Keratinocyte (primary cell): ENCODE measurements at regions not wholly inside any gene's neighbourhood (a gene's known extent, or its start where the extent isn't known, plus 50 kb on each side); places are given as distances from the start of the nearest gene placed in this dataset.

Experiments
- EZH2 ChIP-seq: IDR thresholded peaks from one replicate; pipeline ENCODE4 v1.6.1; 2012; ENCODE audit warnings: inconsistent platforms, mild to moderate bottlenecking, low read length, moderate library complexity
- TF ChIP-seq, protein P1 (sequence below), 3 experiments: IDR thresholded peaks in 1 of 3; conservative IDR thresholded peaks in 1 of 3; optimal IDR thresholded peaks in 1 of 3; 2 replicates in 2 of 3; 3 replicates in 1 of 3; pipeline versions ENCODE3 to v1.5.1; 2011; ENCODE audit warnings: low read length in 3 of 3, mild to moderate bottlenecking in 3 of 3, moderate library complexity in 2 of 3, control low read depth in 1 of 3, inconsistent platforms in 1 of 3; ENCODE audit not compliant: insufficient read depth in 2 of 3; ENCODE audit errors: extremely low read depth in 1 of 3

DNA sequence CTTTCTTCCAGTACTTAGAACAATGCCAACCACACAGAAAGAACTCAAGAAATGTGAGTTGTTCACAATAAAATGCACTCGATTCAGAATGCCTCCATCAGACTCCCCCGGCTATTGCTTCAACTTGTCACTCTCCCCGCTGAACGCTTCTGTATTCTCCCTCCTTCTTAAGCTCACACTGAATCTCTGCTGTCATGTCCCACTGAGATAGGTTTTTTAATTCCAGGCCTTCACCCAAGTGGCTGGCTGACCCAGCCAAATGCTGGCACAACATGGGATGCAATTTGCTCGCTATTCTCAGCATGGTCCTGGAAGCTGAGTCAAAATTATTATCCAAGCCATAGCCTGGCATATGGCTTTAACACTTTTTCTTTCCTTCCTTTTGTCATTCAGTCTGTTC is 76.8 kb upstream of the SERP2 start:
- TF ChIP-seq, protein P1, sequence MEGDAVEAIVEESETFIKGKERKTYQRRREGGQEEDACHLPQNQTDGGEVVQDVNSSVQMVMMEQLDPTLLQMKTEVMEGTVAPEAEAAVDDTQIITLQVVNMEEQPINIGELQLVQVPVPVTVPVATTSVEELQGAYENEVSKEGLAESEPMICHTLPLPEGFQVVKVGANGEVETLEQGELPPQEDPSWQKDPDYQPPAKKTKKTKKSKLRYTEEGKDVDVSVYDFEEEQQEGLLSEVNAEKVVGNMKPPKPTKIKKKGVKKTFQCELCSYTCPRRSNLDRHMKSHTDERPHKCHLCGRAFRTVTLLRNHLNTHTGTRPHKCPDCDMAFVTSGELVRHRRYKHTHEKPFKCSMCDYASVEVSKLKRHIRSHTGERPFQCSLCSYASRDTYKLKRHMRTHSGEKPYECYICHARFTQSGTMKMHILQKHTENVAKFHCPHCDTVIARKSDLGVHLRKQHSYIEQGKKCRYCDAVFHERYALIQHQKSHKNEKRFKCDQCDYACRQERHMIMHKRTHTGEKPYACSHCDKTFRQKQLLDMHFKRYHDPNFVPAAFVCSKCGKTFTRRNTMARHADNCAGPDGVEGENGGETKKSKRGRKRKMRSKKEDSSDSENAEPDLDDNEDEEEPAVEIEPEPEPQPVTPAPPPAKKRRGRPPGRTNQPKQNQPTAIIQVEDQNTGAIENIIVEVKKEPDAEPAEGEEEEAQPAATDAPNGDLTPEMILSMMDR (optimal IDR thresholded peaks at IDR 0.05 in 1 of 3, IDR thresholded peaks at IDR 0.05 in 1 of 3, conservative IDR thresholded peaks at IDR 0.05 in 1 of 3; ENCODE audit: extremely low read depth in 1 of 3, insufficient read depth in 2 of 3, low read length in 3 of 3): no peak
- TF ChIP-seq EZH2: no peak
